ENCODE measurements at regions not wholly inside any gene's neighbourhood (a gene's known extent, or its start where the extent isn't known, plus 50 kb on each side); places are given as distances from the start of the nearest gene placed in this dataset.
"Not testable (repeated sequence)": the region's sequence is repeated elsewhere in the genome, so short reads cannot be mapped to it uniquely, and the experiment has no call there.

DNA sequence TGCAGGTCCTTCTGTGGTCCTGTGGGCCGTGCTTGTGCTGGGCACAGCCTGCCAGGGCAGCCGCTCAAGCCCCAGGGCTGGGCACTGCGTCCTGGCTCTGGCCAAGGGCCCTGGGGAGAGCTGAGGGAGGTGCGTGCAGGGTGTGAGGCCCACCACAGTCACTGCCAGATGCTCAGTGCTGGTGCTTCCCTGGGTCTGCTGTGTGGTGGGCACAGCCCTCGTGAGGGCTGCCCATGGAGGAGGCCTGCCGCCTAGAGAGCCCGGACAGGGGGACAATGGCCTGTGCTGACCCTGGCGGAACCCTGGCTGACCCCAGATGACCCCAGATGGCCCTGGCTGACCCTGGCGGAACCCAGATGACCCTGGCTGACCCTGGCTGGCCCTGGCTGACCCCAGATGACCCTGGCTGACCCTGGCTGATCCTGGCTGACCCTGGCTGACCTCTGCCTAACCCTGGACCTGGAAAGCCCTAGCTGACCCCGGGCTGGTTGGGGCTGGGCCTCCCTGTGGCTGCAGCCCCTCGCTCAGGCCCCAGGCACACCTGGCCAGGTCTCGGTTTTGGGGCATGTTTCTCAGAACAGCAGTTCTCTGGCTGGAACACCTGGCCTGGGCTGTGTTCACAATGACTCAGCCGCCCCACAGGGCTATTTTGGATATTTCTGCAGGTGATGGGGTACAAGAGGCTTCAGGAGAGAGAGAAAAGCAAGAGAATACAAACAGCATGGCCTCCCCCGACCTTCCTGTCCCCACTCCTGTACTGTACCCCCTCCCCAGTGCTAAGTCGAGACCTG is 55.4 kb downstream of the TMEM121 start:
- no peak overlapping the region for H3K4me3 ChIP-seq
- no peaks in the 10 kb centered on the region for H3K4me1 ChIP-seq
- H3K27ac ChIP-seq: no peak overlapping the region
- no peaks in the 10 kb centered on the region for H3K36me3 ChIP-seq (ENCODE audit: low read depth, missing control alignments)
- TF ChIP-seq, protein P1, sequence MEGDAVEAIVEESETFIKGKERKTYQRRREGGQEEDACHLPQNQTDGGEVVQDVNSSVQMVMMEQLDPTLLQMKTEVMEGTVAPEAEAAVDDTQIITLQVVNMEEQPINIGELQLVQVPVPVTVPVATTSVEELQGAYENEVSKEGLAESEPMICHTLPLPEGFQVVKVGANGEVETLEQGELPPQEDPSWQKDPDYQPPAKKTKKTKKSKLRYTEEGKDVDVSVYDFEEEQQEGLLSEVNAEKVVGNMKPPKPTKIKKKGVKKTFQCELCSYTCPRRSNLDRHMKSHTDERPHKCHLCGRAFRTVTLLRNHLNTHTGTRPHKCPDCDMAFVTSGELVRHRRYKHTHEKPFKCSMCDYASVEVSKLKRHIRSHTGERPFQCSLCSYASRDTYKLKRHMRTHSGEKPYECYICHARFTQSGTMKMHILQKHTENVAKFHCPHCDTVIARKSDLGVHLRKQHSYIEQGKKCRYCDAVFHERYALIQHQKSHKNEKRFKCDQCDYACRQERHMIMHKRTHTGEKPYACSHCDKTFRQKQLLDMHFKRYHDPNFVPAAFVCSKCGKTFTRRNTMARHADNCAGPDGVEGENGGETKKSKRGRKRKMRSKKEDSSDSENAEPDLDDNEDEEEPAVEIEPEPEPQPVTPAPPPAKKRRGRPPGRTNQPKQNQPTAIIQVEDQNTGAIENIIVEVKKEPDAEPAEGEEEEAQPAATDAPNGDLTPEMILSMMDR (IDR thresholded peaks at IDR 0.05): no peak
- no peak for TF ChIP-seq POLR2A (IDR thresholded peaks at IDR 0.05)
- no peaks in the 10 kb centered on the region for H3K9me3 ChIP-seq
- no peak for DNase-seq
- H3K27me3 ChIP-seq: no peaks in the 10 kb centered on the region
- intact Hi-C loops (cut with DNase I; ENCODE audit: low total_unique reads): no loop called here
- 50 to 80% methylated on average over 2 to 15 of the region's 15 CpGs for WGBS, 2 donors

DNA sequence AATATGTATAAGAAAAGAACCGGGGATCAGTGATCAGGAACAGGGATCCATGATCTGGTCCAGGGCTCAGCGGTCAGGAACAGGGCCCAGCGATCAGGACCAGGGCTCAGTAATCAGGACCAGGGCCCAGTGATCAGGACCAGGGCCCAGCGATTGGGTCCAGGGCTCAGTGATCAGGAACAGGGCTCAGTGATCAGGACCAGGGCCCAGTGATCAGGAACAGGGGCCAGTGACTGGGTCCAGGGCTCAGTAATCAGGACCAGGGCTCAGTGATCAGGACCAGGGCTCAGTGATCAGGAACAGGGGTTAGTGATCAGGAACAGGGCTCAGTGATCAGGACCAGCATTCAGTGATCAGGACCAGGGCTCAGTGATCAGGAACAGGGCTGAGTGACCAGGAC is 56.3 kb downstream of the TMEM121 start:
- H3K27ac ChIP-seq: no peak overlapping the region
- intact Hi-C loops (cut with DNase I; ENCODE audit: low total_unique reads): no loop called here

DNA sequence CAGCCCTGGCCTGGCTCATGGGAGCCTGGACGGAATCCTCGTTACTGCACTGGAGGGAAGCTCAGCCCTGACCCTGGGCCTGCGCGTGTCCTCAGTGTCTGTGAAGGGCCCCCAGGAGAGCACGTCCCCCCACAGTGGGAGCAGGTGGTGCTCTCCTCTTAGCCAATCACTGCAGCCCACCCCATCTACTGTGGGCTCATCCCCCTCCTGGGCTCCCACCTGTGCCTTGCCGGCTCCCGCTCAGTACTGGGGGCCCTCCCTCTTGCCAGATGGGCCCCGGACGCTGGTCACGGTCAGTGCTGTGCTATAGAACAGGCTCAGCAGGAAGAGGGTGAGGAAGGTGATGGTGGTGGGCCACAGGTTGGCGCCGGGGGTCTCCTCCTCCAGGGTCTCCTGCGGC is 57.5 kb downstream of the TMEM121 start:
- DNase-seq; H3K4me3 ChIP-seq; intact Hi-C loops (cut with DNase I; ENCODE audit: low total_unique reads); H3K4me1 ChIP-seq; H3K27ac ChIP-seq; H3K36me3 ChIP-seq (ENCODE audit: low read depth, missing control alignments); H3K27me3 ChIP-seq; H3K9me3 ChIP-seq: not testable (repeated sequence)
- WGBS, 2 donors: 90 to 94% methylated on average over 2 to 11 of the region's 13 CpGs

More for the DNA sequence above, 56.3 kb downstream of the TMEM121 start:
- Histone ChIP-seq H3K4me1 (no peaks in the 10 kb centered on the region), H3K4me3 (no peak overlapping the region), H3K36me3 (ENCODE audit: low read depth, missing control alignments) (no peaks in the 10 kb centered on the region), H3K9me3 (no peaks in the 10 kb centered on the region), H3K27me3 (no peaks in the 10 kb centered on the region)
- DNase-seq: no peak
- TF ChIP-seq, protein P1 (IDR thresholded peaks at IDR 0.05): no peak
- no peak for TF ChIP-seq POLR2A (IDR thresholded peaks at IDR 0.05)
- 71 to 77% methylated on average over 4 of the region's 4 CpGs for WGBS, 2 donors

DNA sequence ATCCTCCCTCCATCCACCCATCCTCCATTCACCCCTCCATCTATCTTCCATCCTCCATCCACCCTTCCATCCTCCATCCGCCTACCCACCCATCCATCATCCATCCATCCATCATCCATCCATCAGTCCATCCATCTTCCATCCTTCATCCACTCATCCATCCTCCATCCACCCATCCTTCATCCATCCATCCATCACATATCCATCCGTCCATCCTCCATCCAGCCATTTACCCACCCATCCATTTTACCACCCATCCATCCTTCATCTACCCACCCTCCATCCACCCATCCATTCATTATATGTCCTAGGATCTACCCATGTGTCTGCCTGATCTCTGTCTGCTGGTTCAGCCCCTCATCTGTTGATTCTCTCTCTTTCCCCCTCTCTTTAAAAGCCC is 58.9 kb downstream of the TMEM121 start:
- H3K4me1 ChIP-seq; DNase-seq; H3K4me3 ChIP-seq; intact Hi-C loops (cut with DNase I; ENCODE audit: low total_unique reads); H3K27ac ChIP-seq; H3K36me3 ChIP-seq (ENCODE audit: low read depth, missing control alignments); H3K9me3 ChIP-seq; H3K27me3 ChIP-seq: not testable (repeated sequence)
- WGBS, 2 donors: 88 to 89% methylated on average over 2 of the region's 2 CpGs

DNA sequence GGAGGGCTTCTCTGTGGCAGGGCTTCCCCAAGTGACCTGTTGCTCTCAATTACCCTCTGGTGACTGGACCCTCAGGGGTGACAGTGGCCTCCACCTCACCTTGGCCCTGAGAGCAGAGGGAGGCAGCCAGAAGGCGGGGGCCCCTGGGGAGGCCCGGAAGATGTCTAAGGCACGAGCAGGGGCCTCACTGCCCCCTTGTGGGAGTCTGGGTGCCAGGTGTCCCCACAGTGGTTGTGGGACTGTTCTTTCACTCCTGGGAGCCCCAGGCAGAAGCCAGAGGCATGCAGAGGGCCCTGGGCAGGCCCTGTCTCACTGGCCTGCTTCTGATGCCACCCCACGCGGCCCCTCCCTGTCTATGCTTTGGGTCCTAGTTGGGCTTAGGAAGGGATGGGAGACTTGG is 59.3 kb downstream of the TMEM121 start:
- no CpG with 5 or more reads among the region's 5 CpGs for WGBS, 2 donors
- H3K4me1 ChIP-seq; H3K9me3 ChIP-seq; H3K27me3 ChIP-seq; H3K4me3 ChIP-seq; H3K36me3 ChIP-seq (ENCODE audit: low read depth, missing control alignments); DNase-seq; H3K27ac ChIP-seq; intact Hi-C loops (cut with DNase I; ENCODE audit: low total_unique reads): not testable (repeated sequence)

DNA sequence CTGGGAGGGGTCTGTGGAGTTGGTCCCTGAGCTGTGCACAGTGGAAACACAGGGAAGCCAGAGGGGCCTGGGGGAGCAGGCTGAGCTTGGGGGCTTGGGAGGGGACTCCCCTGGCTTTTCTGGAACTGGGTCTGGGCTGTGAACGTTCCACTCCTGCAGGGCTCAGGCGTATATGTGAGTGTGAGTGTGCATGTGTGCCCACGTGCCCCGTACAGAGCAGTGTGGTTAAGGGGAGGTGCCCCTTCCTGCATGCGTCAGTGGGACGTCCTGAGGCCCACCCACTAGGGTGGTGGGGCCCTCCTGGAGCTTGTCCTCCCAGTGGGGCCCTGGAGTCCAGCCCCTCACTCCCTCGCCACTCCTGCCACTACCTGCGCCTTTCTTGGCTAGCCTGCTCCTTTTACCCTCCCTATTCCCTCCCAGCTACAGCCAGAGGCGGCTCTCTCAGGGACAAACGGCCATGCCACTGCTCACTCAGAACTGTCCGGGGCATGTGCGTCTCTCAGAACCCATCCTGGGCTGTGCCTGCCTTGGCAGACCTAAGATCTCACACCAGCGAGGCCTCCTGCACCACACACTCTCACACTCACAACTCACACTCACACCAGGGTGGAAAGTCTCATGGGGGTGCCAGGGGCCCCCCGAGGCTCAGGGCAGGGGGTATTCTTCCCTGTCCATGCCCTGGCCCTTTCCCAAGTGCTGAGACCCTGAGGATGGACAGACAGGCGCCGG is 59.9 kb downstream of the TMEM121 start:
- WGBS, 2 donors: 77% methylated on average over 10 of the region's 16 CpGs; no CpG with 5 or more reads in 1 of the 2 donors
- H3K4me3 ChIP-seq; H3K27ac ChIP-seq; intact Hi-C loops (cut with DNase I; ENCODE audit: low total_unique reads); H3K27me3 ChIP-seq; H3K4me1 ChIP-seq; H3K36me3 ChIP-seq (ENCODE audit: low read depth, missing control alignments); H3K9me3 ChIP-seq; DNase-seq: not testable (repeated sequence)

DNA sequence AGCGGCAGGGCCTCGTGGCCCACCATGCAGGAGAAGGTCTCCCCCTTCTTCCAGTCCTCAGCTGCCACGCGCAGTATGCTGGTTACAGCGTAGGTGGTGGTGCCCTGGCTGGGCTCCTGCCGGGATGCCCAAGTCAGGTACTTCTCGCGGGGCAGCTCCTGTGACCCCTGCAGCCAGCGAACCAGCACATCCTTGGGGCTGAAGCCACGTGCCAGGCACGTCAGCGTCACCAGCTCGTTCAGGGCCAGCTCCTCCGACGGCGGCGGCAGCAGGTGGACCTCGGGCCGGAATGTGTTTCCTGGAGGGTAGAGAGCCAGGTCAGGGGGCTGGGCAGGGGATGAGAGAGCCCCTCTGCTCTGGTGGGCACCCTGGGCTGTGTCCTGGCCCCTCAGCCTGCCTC is 60.7 kb downstream of the TMEM121 start:
- H3K36me3 ChIP-seq (ENCODE audit: low read depth, missing control alignments); intact Hi-C loops (cut with DNase I; ENCODE audit: low total_unique reads); DNase-seq; H3K27ac ChIP-seq; H3K27me3 ChIP-seq; H3K4me3 ChIP-seq; H3K9me3 ChIP-seq; H3K4me1 ChIP-seq: not testable (repeated sequence)
- WGBS, 2 donors: no CpG with 5 or more reads among the region's 19 CpGs

DNA sequence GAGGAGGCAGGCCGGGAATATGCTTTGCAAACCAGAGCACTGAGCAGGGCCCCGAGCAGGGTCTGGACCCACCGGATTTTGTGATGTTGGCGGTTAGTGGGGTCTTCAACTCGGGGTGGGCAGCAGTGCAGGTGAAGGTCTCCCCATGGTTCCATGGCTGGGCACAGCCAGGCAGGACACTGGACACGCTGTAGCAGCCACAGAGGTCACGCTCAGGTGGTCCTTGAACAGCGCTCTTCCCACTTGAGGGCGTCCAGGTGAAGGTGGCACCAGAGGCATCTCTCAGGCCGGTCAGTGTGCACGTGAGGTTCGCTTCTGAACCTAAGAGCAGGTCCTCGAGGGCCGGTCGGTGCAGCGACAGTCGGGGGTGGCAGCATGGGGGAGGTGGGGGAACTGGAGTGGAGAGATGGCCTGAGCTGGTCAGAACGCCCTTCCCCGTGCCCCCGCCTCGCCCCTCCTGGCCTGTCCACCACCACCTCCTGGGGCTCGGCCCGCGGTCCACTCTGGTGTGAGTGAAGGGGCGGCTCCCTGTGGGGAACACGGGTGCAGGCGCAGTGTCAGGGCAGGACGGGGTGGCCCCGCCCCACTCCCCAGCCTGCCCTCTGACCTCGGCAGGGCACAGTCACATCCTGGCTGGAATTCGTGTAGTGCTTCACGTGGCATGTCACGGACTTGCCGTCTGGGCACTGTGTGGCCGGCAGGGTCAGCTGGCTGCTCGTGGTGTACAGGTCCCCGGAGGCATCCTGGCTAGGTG is 61.3 kb downstream of the TMEM121 start:
- intact Hi-C loops (cut with DNase I; ENCODE audit: low total_unique reads); H3K4me1 ChIP-seq; H3K36me3 ChIP-seq (ENCODE audit: low read depth, missing control alignments); DNase-seq; H3K27me3 ChIP-seq; H3K27ac ChIP-seq; H3K4me3 ChIP-seq; H3K9me3 ChIP-seq: not testable (repeated sequence)
- WGBS, 2 donors: 90 to 92% methylated on average over 14 to 33 of the region's 37 CpGs

All from testis (tissue), 2 donors.